Epithelial cell of proximal tubule (primary cell): ENCODE measurements at regions not wholly inside any gene's neighbourhood (a gene's known extent, or its start where the extent isn't known, plus 50 kb on each side); places are given as distances from the start of the nearest gene placed in this dataset.
"Not testable (repeated sequence)": the region's sequence is repeated elsewhere in the genome, so short reads cannot be mapped to it uniquely, and the experiment has no call there.

Experiments used
- DNase-seq: peaks from one replicate; pipeline ENCODE4 v3.0.0-alpha.2; 2011; ENCODE audit warnings: low read depth
- H3K4me3 ChIP-seq: 2 replicates; pipeline ENCODE4 v1.5.1; 2011; ENCODE audit warnings: low read depth, mild to moderate bottlenecking, low read length
- TF ChIP-seq, protein P1 (sequence below): conservative IDR thresholded peaks from 2 replicates; pipeline ENCODE4 v1.5.1; 2012; ENCODE audit warnings: low read depth, mild to moderate bottlenecking, low read length

DNA sequence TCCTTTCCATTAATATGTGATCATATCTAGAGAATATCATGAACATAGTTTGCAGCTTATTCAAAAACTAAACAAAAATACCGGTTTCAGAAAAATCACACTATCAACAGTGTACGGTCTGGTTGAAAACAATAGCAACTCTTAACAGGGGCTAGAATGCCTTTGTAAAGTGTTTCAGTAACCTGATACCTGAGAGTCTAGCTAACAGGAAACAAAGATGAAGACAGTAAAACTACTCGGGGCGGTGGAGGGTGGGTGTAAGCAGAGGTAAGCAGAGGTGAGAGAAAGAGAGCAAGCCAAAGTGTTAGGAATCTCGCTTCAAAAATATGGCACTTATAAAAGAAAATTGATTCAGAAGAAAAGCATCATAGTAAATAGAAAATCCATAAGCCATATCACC, 109.0 kb upstream of the RGPD4 start:
- no peak for DNase-seq
- H3K4me3 ChIP-seq, result no peak overlapping the region
- TF ChIP-seq, protein P1, sequence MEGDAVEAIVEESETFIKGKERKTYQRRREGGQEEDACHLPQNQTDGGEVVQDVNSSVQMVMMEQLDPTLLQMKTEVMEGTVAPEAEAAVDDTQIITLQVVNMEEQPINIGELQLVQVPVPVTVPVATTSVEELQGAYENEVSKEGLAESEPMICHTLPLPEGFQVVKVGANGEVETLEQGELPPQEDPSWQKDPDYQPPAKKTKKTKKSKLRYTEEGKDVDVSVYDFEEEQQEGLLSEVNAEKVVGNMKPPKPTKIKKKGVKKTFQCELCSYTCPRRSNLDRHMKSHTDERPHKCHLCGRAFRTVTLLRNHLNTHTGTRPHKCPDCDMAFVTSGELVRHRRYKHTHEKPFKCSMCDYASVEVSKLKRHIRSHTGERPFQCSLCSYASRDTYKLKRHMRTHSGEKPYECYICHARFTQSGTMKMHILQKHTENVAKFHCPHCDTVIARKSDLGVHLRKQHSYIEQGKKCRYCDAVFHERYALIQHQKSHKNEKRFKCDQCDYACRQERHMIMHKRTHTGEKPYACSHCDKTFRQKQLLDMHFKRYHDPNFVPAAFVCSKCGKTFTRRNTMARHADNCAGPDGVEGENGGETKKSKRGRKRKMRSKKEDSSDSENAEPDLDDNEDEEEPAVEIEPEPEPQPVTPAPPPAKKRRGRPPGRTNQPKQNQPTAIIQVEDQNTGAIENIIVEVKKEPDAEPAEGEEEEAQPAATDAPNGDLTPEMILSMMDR, result no peak

DNA sequence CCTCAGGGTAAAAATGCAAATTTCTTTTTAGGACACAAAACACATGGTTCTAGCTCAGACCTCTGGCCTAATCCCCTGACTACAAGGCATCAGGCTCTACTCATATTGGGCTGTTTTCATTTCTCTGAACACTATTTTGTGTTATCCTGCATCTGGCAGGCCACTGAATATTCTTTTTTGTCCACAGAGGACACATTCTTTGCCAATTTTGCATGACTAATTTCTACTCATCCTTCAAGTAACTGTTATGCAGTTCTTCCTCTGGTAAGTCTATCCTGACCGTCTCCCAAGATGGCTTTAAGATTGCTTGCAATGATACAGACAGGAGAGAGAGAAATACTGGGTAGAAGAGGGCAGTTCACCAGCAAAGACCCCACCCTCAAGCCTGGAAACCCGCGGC, 107.6 kb upstream of the RGPD4 start:
- DNase-seq, result no peak
- H3K4me3 ChIP-seq, result no peak overlapping the region
- TF ChIP-seq, protein P1, result no peak

DNA sequence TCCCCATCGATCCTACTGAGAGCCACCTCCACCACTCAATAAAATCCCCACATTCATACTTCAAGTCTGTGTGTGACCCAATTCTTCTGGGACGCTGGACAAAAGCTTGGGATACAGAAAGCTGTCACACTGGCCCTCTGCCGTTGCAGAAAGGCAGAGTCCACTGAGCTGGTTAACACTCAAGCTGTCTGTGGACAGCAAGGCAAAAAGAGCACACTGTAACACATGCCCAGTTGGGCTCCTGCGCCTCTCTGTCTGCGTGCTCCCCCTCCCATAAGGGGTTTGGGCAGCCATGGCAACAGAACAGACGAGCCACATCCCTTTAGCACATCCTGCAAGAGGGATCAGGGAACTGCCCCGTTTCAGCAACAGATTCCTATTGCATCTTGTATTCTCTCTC, 106.9 kb upstream of the RGPD4 start:
- no peak overlapping the region for H3K4me3 ChIP-seq
- TF ChIP-seq, protein P1, result no peak
- DNase-seq, result no peak

DNA sequence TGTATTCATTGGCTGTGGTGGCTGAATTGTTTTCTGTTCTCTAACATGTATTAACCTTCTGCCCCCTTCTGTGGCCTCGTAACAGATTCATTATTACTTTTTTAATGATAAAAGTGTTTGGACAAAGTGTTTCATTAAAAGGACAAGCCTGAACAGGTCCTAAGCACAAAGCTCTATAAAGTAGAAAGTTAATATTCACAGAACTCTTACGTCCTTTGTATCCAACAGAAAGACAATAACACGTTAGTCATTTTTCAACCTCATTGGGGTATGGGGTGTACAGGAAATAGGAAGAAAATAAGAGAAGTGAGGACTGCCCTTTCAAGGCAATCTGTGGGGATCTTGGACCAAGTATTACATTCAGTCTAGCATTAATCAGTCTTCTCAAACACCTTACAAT, 105.5 kb upstream of the RGPD4 start:
- TF ChIP-seq, protein P1, result no peak
- H3K4me3 ChIP-seq, result no peak overlapping the region
- peak; percentile 59 for DNase-seq

DNA sequence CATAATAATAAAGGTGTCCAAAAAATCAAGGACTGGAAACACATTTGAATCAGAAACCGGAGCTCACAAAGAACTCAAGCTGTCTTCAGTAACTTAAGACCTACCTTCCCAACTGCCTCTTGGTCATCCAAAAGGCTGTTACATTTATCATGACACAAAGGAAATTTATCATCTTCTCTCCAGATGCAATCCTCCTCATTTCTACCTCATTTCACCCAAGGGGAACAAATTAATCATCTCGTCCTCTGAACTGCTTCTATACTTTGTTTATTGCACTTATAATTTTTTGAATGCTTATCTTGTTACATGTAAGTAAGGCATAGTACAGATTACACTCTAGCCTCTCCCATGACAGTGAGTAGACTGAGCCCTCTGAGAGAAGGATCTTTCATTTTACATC, 105.1 kb upstream of the RGPD4 start:
- H3K4me3 ChIP-seq, result no peak overlapping the region
- DNase-seq, result no peak
- TF ChIP-seq, protein P1, result no peak

DNA sequence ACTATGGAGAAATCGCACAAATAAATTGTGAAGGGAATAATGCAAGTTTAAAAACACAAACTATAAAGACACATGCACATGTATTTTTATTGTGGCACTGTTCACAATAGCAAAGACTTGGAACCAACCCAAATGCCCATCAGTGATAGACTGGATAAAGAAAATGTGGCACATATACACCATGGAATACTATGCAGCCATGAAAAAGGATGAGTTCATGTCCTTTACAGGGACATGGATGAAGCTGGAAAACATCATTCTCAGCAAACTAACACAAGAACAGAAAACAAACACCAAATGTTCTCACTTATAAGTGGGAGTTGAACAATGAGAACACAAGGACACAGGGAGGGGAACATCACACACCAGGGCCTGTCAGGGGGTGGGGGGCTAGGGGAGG, 100.9 kb upstream of the RGPD4 start:
- not testable (repeated sequence) for DNase-seq

DNA sequence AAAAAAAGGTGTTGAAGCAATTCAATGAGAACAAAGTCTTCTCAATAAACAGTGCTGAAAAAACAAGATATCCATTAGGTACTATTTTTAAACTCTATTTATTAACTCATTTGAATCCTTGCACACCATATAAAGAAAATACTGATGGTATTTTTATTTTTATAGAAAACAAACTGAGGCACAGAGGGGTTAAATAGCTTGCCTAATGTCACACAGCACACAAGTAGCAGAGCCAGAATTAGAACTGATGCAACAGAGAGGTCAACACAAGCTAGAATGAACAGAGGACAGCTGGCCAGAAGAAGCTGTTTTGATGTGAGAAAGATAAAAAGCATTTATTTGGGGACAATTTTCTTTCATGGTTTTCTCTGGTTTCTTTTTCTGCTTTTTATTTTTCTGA, 99.4 kb upstream of the RGPD4 start:
- TF ChIP-seq, protein P1, result no peak
- no peak for DNase-seq

More for the DNA sequence above, 100.9 kb upstream of the RGPD4 start:
- not testable (repeated sequence) for H3K4me3 ChIP-seq

DNA sequence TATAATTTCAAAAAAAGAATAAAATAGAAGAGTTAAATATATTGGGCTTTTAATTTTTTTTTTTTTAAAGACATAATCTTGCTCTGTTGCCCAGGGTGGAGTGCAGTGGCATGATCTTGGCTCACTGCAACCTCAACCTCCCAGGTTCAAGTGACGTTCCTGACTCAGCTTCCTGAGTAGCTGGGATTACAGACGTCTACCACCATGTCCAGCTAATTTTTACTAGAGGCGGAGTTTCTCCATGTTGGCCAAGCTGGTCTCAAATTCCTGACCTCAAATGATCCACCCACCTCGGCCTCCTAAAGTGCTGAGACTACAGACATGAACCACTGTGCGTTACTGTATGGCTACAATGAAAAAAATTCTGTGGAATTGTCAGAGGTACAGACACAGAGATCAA, 98.1 kb upstream of the RGPD4 start:
- no peak for DNase-seq
- TF ChIP-seq, protein P1, result no peak
- H3K4me3 ChIP-seq, result no peak overlapping the region

More for the DNA sequence above, 99.4 kb upstream of the RGPD4 start:
- H3K4me3 ChIP-seq, result no peak overlapping the region
